ENCODE measurements at regions not wholly inside any gene's neighbourhood (a gene's known extent, or its start where the extent isn't known, plus 50 kb on each side); places are given as distances from the start of the nearest gene placed in this dataset.

DNA sequence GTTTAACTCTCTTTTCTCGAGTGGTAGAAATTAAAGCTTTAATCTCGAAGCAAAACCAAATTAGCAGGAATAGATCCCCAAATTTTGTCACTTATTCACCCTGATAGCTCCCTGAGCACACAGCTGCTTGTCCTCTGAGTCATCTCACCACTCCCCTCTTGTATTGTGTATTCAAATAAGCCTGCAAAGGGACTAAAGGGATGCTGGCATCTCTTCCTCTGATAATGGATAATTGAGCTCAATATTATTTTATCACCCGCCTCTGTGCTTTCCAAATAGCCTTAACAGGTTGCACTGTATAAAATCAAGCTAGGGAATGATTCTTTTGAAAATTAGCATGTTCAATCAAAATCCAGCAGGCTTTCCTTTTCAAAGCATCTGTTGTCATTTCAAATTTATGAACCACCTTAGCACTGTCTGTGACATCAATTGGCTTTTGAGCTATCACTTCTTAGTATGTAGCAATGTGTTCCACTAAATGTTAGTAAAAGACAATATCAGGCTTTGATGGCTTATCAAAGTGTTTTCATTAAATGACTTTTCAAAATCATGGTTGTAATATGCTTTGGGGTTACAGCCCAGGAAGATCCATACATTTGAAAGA, 561.6 kb downstream of the PLA2G4A start:
- TF ChIP-seq, protein P1, sequence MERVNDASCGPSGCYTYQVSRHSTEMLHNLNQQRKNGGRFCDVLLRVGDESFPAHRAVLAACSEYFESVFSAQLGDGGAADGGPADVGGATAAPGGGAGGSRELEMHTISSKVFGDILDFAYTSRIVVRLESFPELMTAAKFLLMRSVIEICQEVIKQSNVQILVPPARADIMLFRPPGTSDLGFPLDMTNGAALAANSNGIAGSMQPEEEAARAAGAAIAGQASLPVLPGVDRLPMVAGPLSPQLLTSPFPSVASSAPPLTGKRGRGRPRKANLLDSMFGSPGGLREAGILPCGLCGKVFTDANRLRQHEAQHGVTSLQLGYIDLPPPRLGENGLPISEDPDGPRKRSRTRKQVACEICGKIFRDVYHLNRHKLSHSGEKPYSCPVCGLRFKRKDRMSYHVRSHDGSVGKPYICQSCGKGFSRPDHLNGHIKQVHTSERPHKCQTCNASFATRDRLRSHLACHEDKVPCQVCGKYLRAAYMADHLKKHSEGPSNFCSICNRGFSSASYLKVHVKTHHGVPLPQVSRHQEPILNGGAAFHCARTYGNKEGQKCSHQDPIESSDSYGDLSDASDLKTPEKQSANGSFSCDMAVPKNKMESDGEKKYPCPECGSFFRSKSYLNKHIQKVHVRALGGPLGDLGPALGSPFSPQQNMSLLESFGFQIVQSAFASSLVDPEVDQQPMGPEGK (CRISPR knock-in tag; IDR thresholded peaks at IDR 0.05; ENCODE audit: borderline replicate concordance), result no peak
- TF ChIP-seq SNAI2 (CRISPR knock-in tag; IDR thresholded peaks at IDR 0.05) (no peak), OSR1 (CRISPR knock-in tag; IDR thresholded peaks at IDR 0.05) (no peak), ZFP30 (CRISPR knock-in tag; IDR thresholded peaks at IDR 0.05) (no peak), RARB (CRISPR knock-in tag; IDR thresholded peaks at IDR 0.05) (no peak), ARNTL (CRISPR knock-in tag; IDR thresholded peaks at IDR 0.05; ENCODE audit: borderline replicate concordance, low read depth) (no peak), ZC3H10 (CRISPR knock-in tag; IDR thresholded peaks at IDR 0.05) (no peak), ESRRG (CRISPR knock-in tag; IDR thresholded peaks at IDR 0.05) (no peak)
- TF ChIP-seq, protein P2, sequence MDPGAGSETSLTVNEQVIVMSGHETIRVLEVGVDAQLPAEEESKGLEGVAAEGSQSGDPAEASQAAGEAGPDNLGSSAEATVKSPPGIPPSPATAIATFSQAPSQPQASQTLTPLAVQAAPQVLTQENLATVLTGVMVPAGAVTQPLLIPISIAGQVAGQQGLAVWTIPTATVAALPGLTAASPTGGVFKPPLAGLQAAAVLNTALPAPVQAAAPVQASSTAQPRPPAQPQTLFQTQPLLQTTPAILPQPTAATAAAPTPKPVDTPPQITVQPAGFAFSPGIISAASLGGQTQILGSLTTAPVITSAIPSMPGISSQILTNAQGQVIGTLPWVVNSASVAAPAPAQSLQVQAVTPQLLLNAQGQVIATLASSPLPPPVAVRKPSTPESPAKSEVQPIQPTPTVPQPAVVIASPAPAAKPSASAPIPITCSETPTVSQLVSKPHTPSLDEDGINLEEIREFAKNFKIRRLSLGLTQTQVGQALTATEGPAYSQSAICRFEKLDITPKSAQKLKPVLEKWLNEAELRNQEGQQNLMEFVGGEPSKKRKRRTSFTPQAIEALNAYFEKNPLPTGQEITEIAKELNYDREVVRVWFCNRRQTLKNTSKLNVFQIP (CRISPR knock-in tag; IDR thresholded peaks at IDR 0.05; ENCODE audit: borderline replicate concordance, low read depth), result no peak
- TF ChIP-seq, protein P3, sequence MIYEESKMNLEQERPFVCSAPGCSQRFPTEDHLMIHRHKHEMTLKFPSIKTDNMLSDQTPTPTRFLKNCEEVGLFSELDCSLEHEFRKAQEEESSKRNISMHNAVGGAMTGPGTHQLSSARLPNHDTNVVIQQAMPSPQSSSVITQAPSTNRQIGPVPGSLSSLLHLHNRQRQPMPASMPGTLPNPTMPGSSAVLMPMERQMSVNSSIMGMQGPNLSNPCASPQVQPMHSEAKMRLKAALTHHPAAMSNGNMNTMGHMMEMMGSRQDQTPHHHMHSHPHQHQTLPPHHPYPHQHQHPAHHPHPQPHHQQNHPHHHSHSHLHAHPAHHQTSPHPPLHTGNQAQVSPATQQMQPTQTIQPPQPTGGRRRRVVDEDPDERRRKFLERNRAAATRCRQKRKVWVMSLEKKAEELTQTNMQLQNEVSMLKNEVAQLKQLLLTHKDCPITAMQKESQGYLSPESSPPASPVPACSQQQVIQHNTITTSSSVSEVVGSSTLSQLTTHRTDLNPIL (CRISPR knock-in tag; IDR thresholded peaks at IDR 0.05; ENCODE audit: low read depth), result no peak

All from SK-N-SH treated with all-trans-retinoic acid at 6 μM for 48 hours (cell line).